ENCODE measurements at regions not wholly inside any gene's neighbourhood (a gene's known extent, or its start where the extent isn't known, plus 50 kb on each side); places are given as distances from the start of the nearest gene placed in this dataset.
A peak's percentile ranks its signal among the peaks of the same experiment; 100 is the strongest.

DNA sequence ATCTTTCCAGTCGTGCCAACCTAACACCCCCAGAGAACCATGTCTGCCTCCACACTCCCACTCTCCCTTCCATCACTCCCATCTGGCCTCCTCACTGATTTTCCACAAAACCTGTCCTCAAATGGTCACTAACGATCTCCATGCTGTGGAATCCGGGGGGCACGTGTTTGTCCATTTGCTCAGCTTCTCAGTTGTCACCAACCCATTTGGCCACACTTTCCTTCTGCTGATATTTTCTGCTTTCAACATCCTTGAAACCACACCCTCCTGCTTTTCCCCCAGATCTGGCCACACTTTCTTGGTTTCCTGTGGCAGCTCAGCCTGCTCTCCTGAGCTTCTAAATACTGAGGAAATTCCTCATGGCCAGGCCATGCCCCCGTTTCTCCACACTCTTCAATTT is 257.2 kb upstream of the NSMCE3 start:
- H3K14ac ChIP-seq (ENCODE audit: insufficient read length): no peak overlapping the region
- H3K4me1 ChIP-seq (replicated peaks in 1 of 4; ENCODE audit: control insufficient read depth in 3 of 4, insufficient read depth in 4 of 4, low read length in 3 of 4): peaks cover 1 to 9% (median 5%) of the 10 kb centered on the region in 4 experiments; a peak in 4 of 7 replicates
- H2AFZ ChIP-seq (ENCODE audit: low read length): no peak overlapping the region
- H3K27me3 ChIP-seq (replicated peaks in 1 of 4; ENCODE audit: control insufficient read depth in 3 of 4, extremely low read depth in 1 of 4, insufficient read depth in 3 of 4, low read length in 3 of 4): no peaks in the 10 kb centered on the region
- H3K36me3 ChIP-seq (ENCODE audit: control insufficient read depth in 2 of 4, insufficient read depth in 4 of 4, low read length in 3 of 4): no peaks in the 10 kb centered on the region
- H3K18ac ChIP-seq (ENCODE audit: extremely low read depth, low read length): no peak overlapping the region
- ChIA-PET POLR2A (ENCODE audit: partially characterized antibody) (no interaction called here), CTCF (ENCODE audit: partially characterized antibody) (interaction anchor here (0.9 kb wide), 1 partner anchor 13 kb away, joined by 3 read pairs; no protein-coding TSS in a partner anchor)
- WGBS, 2 experiments (ENCODE audit: extremely low coverage in 1 of 2, insufficient coverage in 1 of 2, insufficient read length in 1 of 2, insufficient replicate concordance in 2 of 2, low coverage in 1 of 2, low lambda C conversion rate in 2 of 2, missing lambda C conversion rate in 1 of 2): 86% methylated on average over 5 of the region's 5 CpGs; no CpG with 5 or more reads in 1 of the 2 experiments
- no peak overlapping the region for H3K56ac ChIP-seq (replicated peaks; ENCODE audit: insufficient read length, low read depth, low read length)
- no peak overlapping the region for H4K8ac ChIP-seq (ENCODE audit: extremely low read depth, insufficient read depth, low read length)
- H3K79me1 ChIP-seq (ENCODE audit: low read depth, low read length): no peaks in the 10 kb centered on the region
- H2BK120ac ChIP-seq (replicated peaks; ENCODE audit: low read depth, low read length): no peak overlapping the region
- no peaks in the 10 kb centered on the region for H3K23me2 ChIP-seq (ENCODE audit: low read depth, low read length)
- DNase-seq (ENCODE audit: low read depth in 1 of 2, low spot score in 2 of 2) (no peak), FAIRE-seq (no peak)
- H3K9me3 ChIP-seq (ENCODE audit: insufficient read depth in 2 of 2, low read depth in 1 of 2, low read length in 1 of 2): no peaks in the 10 kb centered on the region
- no peak overlapping the region for H3K23ac ChIP-seq (ENCODE audit: insufficient read length)
- H4K91ac ChIP-seq (replicated peaks; ENCODE audit: insufficient read length, low read length): no peak overlapping the region
- H2BK20ac ChIP-seq (ENCODE audit: low read length): no peak overlapping the region
- no peak overlapping the region for H4K5ac ChIP-seq (ENCODE audit: insufficient read length, low read depth, low read length)
- no peak overlapping the region for H3K9ac ChIP-seq (replicated peaks in 1 of 4; ENCODE audit: extremely low read depth in 1 of 4, low read depth in 3 of 4, low read length in 3 of 4)
- no peaks in the 10 kb centered on the region for H4K20me1 ChIP-seq (replicated peaks in 1 of 2; ENCODE audit: control insufficient read depth in 1 of 2, insufficient read depth in 2 of 2, low read length in 2 of 2)
- H2BK5ac ChIP-seq (ENCODE audit: low read depth, low read length): no peak overlapping the region
- no peak overlapping the region for H2BK12ac ChIP-seq (ENCODE audit: low read depth, low read length)
- H2AK5ac ChIP-seq (ENCODE audit: low read depth, low read length): 0 out of 2 replicates have a peak overlapping the region, but pooled peaks have one; percentile 39
- no peak overlapping the region for H3K4me3 ChIP-seq (ENCODE audit: extremely low read depth in 1 of 4, insufficient read depth in 2 of 4, low read depth in 3 of 4, low read length in 4 of 4)
- H3K4ac ChIP-seq (replicated peaks; ENCODE audit: insufficient read length, low read depth, low read length): no peak overlapping the region
- H3K4me2 ChIP-seq (ENCODE audit: insufficient read depth in 1 of 2, low read depth in 2 of 2, low read length in 2 of 2): no peak overlapping the region
- peaks cover 0 to 5% of the 10 kb centered on the region in 2 experiments; a peak in 1 of 4 replicates for H3K79me2 ChIP-seq (ENCODE audit: control insufficient read depth in 1 of 2, insufficient read depth in 2 of 2, low read length in 2 of 2)
- no peak overlapping the region for H3K27ac ChIP-seq (ENCODE audit: low read depth, low read length)
- H2BK15ac ChIP-seq (ENCODE audit: low read length): no peak overlapping the region
- TF ChIP-seq, protein P1, sequence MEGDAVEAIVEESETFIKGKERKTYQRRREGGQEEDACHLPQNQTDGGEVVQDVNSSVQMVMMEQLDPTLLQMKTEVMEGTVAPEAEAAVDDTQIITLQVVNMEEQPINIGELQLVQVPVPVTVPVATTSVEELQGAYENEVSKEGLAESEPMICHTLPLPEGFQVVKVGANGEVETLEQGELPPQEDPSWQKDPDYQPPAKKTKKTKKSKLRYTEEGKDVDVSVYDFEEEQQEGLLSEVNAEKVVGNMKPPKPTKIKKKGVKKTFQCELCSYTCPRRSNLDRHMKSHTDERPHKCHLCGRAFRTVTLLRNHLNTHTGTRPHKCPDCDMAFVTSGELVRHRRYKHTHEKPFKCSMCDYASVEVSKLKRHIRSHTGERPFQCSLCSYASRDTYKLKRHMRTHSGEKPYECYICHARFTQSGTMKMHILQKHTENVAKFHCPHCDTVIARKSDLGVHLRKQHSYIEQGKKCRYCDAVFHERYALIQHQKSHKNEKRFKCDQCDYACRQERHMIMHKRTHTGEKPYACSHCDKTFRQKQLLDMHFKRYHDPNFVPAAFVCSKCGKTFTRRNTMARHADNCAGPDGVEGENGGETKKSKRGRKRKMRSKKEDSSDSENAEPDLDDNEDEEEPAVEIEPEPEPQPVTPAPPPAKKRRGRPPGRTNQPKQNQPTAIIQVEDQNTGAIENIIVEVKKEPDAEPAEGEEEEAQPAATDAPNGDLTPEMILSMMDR (IDR thresholded peaks at IDR 0.05; ENCODE audit: control extremely low read depth in 1 of 3, insufficient read depth in 1 of 3, low read depth in 1 of 3, low read length in 3 of 3): no peak

Data from H1 (cell line).